ENCODE measurements at regions not wholly inside any gene's neighbourhood (a gene's known extent, or its start where the extent isn't known, plus 50 kb on each side); places are given as distances from the start of the nearest gene placed in this dataset.
A peak's percentile ranks its signal among the peaks of the same experiment; 100 is the strongest.

DNA sequence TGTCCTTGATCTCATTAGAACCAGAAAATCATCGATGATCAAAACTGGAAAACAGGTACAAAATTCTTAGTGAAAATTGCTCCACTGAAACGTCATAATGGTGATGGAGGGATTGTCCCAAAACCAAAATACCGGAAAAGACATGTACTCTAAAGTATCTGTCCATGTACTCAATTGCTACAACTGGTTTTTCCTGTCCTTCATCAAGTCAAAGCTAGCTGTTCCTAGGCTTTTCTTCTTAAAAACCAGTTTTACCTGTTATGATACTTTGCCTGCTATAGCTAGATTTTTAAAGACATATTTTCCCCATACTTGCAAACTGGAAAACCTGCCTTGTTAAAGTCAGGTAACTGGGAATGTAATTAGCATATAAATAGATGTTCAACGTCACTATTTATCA lies 50.5 kb upstream of the LRRC1 start:
- no peak for DNase-seq (ENCODE audit: low read depth)

DNA sequence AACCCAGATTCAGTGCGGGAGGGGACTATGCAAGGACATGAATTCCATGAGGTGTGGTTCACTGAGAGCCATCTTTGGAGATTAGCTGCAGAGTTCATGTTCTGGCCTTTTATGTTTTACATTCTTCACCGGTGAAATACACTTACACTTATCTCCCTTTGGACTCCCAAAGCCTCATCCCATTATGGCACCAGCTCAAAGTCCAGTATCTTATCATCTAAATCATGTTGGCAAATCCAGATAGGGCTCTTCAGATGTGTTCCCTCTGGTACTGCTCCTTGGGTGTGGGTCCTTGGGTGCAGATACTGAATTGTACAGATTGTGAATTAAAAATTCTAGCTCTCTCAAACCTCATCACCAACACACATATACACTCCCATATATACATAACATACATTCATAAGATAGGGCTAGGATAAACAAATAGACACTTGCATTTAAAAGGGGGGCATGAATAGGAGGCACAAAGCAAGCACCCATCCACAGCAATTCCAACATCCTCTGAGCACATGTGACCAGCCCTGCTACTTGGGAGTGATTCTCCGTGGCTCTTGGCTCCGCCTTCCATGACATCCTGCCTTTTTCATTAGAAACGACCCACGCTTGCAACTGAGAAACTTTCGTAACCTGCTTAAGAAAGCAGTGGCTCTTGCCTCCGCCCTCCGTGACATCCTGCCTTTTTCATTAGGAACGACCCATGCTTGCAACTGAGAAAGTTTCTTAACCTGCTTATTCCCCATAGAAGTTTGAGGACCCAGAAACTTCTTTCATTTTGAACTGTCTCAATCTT lies 53.6 kb upstream of the LRRC1 start:
- no peak for DNase-seq (ENCODE audit: low read depth)

DNA sequence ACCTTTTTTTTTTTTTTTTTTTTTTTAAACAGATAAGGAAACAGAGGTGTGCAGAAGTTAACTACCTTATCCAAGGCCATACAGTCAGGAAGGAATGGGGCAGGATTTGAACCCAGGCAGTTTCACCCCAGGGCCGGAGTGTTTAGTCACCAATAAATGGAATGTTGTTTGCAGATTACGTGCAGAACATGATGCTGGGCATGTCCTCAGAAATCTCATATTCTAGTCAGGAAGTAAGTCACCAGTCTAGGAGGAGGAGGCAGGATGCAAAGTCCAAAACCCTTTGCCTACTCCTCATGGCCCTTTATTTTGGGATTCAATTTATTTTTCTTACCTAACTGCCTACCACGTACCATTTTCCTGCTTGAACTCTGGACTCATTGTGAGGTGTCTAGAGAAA lies 57.1 kb upstream of the LRRC1 start:
- peak; percentile 24 for DNase-seq (ENCODE audit: low read depth)

DNA sequence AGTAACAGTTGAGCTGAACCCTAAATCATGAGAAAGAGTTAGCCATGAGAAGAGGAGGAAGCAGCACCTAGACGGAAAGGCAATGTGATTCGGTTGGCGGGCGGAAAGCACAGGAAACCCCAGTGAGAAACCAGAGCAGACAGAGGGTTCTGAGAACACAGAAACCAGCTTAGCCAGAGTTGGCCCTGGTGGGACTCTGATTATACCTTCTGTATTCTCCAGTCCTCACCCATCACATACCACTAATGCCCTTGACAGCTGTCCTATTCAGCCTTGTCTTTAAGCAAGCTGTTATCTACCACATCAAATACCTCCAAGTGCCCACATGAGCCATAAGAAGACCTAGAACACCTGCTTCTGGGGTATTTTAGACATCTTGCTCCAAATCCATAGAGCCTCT lies 58.9 kb upstream of the LRRC1 start:
- no peak for DNase-seq (ENCODE audit: low read depth)

DNA sequence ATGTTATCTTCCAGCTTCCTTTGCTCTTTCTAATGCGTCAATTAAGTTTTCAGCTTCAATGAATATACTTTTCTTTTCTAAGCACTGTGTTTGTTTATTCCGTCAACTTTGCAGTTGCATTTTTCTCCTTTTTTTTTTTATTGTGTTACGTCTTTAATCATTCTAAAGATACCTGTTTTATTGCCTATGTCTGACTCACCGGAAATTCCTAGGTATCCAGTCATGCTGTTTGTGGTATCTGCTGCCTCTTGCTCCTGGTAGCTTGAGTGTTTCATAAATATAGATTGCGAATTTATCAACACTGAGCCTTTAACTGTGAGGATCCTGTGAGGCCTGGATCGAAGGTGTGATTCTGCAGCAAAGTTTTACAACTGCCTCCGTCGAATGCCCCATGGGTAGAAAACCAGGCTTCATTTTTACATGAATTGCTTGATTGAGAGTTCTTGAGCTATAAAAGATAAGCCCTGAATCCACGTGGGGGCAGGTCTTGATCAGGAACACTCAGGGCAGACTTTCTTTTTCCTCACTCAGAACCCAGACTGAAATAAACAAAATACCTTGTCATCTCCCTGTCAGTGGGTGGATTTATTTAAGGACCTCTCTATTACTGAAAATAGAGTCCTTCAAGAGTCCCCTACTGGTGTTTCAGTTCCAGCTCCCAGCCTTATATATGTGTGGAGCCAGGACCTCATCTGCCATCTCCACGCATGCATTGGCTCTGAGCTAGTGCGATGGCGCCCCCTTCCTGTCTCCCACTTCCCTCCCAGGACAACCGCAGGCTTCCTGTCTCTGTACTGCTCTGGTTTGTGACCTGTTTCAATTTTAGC lies 60.1 kb upstream of the LRRC1 start:
- peak; percentile 96 for DNase-seq (ENCODE audit: low read depth)

DNA sequence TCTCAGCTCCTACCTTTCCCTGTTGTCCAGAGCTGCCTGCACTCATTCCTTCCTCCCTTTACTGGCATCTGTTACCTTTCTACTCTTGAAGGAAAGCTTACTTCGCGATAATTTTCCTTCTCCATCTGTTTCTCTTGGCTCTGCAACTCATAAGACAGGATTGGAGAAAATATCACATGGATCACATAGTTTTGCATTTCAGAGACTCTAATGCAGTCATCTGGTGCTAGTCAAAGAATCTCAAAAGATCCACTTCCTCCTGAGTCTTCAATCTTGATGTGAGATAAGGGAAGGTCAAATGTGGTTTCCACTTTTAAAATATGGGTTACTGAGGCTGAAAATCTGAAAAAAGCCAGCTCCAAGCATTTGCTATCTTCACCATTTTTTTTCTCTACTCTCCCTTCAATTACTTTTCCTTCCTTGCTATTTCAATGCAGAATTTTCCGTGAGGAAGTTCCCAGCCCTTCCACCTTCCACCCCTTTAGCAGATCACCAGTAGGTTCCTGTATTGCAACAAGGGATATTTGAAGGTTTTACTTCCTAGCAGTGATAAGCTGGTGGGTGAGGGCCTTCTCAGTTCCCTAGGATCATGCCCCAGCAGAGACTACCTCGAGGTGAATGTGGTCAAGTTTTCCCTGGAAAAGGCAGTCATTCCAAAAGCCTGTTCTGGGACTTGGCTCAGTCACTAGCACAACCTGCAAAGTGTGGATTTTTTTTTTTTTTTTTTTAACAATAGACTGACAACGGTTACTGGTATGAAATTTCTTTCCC lies 62.8 kb upstream of the LRRC1 start:
- no peak for DNase-seq (ENCODE audit: low read depth)

DNA sequence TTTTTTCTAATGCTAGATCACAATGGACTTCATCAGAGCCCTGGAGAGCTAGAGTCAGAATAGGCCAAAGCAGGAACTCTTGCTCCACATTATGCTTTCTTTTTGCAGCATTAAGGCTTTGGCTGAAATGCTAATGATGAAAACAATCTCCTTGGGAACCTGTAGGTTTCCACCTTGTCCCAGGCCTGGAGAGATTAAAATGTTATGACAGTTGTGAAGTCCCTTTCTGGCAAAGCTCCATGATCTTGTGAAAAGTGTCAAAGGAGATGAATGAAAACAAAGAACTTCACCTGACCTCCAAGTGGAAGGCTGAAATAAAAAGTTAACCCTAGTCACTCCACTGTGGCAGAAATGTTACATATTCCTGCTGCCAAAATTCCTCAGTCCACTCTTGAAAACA lies 64.0 kb upstream of the LRRC1 start:
- no peak for DNase-seq (ENCODE audit: low read depth)

DNA sequence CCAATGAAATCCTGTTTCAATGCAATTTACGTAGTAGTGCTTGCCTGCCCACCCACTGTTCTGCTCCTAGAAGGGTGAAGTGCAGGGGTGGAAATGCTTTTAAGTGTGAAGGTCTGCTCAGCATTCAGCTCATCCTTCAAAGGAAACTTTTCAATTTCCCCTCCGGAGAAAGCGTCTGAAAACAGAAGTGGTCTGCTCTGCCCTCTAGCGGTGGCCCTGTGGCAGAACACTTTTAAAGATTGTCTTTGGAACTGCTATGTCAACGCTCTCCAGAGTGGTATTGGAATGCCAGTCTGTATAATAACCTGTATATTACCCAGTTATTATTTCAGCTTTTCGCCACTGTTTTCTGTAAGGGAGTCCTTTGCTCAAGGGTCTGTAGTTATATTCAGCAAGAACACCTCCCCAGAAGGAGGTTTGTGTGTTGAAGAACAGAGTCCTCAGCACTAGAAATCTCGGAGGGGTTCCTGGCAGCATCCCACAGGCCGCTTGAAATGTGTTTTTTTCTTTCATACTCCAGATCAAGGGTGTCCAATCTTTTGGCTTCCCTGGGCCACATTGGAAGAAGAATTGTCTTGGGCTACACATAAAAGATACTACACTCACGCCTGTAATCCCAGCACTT lies 63.1 kb upstream of the KLHL31 start:
- DNase-seq (ENCODE audit: low read depth) = peak; percentile 28

DNA sequence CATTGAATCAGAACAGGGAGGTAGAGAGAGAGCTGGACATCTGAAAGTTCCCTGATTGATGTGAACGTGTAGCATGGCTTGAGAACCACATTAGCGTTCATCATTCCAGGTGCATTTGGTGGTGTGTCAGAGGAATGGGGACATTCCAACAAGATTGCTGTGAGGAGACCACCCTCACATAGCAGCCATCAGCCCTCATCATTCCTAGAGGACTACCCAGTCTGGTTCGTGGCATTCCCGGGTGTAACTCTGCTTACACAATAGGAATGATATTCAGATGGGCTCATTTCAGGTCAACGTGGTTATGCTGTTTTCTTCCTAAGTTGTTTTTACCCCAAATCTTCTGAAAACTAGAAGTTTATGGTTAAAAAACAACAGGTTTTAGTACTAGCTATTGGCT lies 62.2 kb upstream of the KLHL31 start:
- no peak for DNase-seq (ENCODE audit: low read depth)

DNA sequence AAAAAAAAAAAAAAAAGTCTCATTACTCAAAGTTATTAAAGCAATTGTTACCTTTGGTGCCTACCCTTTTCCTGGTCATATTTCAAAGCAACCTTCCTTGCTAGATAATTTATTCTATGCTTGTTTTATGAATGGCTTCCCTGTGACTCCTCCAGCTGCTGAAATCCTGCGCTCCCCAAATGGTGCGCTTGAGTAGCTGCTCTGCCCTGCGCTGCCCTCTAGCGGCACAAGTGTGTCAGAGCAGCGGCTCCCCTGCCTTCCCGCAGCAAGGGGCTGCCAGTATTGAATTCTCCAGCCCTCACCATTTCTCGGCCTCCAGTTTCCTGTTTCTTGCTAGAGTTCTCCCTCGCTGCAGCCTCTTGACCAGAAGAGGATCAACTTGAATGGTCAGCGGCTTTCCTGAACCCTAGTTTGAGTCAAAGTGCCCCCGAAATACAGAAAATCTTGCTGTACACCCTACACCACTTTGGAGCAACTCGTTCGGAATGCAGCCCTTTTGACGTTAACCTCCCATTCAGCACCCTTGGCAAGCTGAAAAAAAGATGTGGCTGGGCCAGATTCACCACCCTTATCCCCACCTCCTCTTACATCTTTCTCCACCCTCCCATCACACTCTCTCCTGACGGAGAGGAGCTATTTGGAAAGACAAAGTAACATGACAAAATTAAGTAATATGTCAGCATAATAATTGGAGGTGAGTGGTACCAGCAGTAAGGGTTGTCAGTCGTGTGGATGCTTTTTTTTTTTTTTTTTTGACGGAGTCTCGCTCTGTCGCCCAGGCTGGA lies 60.4 kb upstream of the KLHL31 start:
- DNase-seq (ENCODE audit: low read depth) = peak; percentile 68

DNA sequence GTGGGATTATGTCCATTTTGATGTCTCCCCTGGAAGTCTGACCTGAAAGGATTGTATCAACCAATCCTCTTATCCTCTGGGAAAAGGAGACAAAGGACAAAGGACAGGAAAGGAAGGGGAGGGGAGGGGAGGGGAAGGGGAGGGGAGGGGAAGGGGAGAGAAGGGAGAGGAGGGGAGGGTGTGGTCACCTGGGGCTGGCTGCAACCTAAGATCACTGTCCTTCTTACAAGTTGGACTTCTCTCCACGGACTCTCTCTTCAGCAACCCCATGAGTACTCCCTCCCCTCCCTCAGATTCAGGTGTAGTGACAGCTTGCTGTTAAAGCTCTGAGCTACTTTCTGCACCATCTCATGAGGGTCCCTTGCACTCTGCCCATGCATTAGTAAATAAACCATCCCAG lies 58.9 kb upstream of the KLHL31 start:
- no peak for DNase-seq (ENCODE audit: low read depth)

DNA sequence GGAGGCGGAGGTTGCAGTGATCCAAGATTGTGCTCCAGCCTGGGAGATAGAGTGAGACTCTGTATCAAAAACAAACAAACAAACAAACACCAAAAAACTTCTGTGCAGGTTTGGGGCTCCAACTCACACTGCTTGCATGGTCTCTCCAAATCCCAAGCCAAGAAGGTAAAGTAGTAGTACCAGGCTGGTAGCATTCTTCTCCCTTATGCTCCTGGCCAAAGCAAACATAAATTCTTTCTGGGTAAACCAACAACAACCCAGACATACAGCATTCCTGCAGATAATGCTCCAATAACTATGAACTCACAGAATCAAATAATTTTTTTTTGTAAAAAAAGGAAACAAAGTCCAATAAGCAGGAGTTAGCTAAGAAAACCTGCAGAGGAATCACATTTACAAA lies 57.8 kb upstream of the KLHL31 start:
- no peak for DNase-seq (ENCODE audit: low read depth)

DNA sequence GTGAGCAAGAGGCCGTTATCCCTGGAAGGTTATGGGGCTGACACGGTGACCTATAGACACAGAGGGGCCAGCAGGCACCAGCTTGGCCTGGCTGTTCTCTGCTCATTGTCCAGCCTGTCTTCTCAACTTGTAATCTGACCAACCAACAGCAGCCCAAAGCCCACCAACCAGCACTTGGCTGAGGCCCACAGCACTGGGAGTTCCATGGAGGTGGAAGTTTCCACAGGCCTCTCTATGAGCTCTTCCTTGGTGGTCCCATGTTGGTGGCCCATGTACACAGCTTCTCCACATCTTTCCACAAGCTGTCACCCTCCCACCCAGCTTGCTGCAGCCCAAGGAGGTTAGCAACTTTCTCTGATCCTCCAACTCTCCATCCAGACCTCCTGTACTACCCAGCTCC lies 56.2 kb upstream of the KLHL31 start:
- no peak for DNase-seq (ENCODE audit: low read depth)

DNA sequence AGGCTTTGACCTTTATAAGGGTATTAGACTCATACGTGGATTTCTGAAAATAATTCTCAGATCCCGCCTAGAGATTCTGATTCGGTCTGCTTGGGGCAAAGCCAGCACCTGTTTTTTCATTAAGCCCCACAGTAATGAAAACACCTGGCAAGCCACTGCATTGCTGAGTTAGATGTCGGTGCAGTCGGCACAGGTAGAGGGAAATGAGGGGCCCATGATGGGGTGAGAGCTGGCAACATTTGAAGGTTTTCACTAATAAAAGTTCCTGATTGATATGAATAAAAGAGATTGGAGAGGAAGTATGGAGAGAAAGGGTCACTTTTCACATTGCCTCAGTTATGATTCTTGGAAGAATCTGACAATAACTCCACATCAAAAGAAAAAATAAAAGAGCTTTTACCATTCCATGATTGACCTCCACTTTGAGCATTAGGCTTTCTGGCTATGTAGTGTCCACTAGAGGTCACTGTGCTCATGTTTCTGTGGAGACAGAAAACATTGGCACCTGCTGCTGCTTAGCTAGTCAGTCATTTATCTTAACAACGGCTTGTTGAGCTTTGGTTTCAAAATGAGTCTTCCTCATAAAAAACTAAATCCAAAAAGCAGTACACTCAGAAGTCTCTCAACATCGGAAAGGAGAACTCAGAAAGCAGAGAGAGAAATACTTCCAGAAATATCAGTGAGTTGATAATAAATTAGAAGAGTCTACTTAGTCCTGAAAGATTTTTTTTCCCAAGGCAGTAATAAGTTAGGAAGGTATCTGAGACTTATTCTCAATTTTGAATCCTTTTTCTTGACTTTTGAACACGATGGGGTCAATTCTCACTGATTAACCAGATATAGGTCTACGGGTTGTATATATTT lies 53.3 kb upstream of the KLHL31 start:
- DNase-seq (ENCODE audit: low read depth) = peak; percentile 51

DNA sequence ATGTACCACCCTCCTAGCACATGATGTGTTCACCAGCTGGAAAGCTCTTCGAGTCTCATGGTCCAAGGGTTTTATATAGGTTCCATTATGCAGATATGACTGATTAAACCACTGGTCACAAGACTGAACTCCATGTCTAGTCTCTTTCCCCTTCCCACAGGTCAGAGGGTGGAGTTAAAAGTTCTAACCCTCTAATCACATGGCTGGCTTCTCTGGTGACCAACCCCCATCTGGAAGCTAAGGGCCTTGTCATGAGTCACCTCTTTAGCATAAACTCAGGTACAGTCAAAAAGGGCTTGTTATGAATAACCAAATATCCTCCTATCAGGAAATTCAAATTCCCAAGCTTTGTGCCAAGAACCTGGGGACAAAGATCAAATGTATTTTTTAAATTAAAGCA lies 52.0 kb upstream of the KLHL31 start:
- peak; percentile 8 for DNase-seq (ENCODE audit: low read depth)

DNA sequence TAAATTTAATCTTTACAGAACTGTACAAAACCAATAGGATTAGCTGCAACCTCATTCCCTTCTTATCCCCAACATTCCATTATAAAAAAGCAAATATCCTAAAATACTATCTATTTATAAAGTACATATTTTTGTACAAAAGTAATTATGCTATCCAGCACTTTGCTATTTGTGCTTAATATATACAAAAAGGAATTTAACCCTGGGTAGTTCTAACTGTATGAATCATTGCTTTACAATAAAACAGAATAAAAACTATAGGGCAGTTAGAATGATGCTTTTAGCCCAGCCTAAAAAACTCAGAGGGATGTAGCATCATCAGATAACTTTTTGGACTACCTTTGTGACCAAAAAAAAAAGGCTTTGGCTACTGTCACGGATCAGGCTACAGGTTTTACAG lies 49.9 kb upstream of the KLHL31 start:
- DNase-seq (ENCODE audit: low read depth) = no peak
